BJ (cell line): ENCODE measurements at regions not wholly inside any gene's neighbourhood (a gene's known extent, or its start where the extent isn't known, plus 50 kb on each side); places are given as distances from the start of the nearest gene placed in this dataset.
A peak's percentile ranks its signal among the peaks of the same experiment; 100 is the strongest.

Source experiments
- CTCF ChIA-PET: fragments of 350-600 bp; formaldehyde crosslinking; extraction: SDS; loops from one replicate; lab custom pipeline; 2021; ENCODE audit warnings: antibody characterized with exemption, inconsistent platforms; lab: Yijun Ruan, JAX
- POLR2A ChIA-PET: fragments of 300-600 bp; sonication (Branson Sonifier 250); formaldehyde crosslinking; extraction: SDS; loops from one replicate; lab custom pipeline; 2021; ENCODE audit warnings: antibody characterized with exemption; lab: Charles Lee
- DNase-seq: peaks from one replicate; pipeline ENCODE4 v3.0.0-alpha.2; 2011; ENCODE audit warnings: low read depth
- H3K27me3 ChIP-seq: 2 replicates; pipeline ENCODE4 v1.6.0; 2011; ENCODE audit warnings: low read length; ENCODE audit not compliant: control insufficient read depth, insufficient read depth
- H3K36me3 ChIP-seq: 2 replicates; pipeline ENCODE4 v1.5.1; 2011; ENCODE audit warnings: low read length; ENCODE audit not compliant: control insufficient read depth, insufficient read depth
- H3K4me3 ChIP-seq: 2 replicates; pipeline ENCODE4 v1.5.1; 2011; ENCODE audit warnings: low read depth, mild to moderate bottlenecking, control low read depth, low read length
- TF ChIP-seq, protein P1 (sequence below): IDR thresholded peaks from 2 replicates; pipeline ENCODE4 v1.5.1; 2011; ENCODE audit warnings: low read depth, mild to moderate bottlenecking, control low read depth, inconsistent platforms, low read length, moderate library complexity; ENCODE audit not compliant: insufficient read depth

- no peak for DNase-seq
- peaks cover 2% of the 10 kb centered on the region for H3K27me3 ChIP-seq
- TF ChIP-seq, protein P1, sequence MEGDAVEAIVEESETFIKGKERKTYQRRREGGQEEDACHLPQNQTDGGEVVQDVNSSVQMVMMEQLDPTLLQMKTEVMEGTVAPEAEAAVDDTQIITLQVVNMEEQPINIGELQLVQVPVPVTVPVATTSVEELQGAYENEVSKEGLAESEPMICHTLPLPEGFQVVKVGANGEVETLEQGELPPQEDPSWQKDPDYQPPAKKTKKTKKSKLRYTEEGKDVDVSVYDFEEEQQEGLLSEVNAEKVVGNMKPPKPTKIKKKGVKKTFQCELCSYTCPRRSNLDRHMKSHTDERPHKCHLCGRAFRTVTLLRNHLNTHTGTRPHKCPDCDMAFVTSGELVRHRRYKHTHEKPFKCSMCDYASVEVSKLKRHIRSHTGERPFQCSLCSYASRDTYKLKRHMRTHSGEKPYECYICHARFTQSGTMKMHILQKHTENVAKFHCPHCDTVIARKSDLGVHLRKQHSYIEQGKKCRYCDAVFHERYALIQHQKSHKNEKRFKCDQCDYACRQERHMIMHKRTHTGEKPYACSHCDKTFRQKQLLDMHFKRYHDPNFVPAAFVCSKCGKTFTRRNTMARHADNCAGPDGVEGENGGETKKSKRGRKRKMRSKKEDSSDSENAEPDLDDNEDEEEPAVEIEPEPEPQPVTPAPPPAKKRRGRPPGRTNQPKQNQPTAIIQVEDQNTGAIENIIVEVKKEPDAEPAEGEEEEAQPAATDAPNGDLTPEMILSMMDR = no peak
- H3K36me3 ChIP-seq = no peaks in the 10 kb centered on the region
- ChIA-PET CTCF (interaction anchor here (1.7 to 2.0 kb wide), 2 partner anchors 21 to 97 kb away, joined by 3 to 7 read pairs; no protein-coding TSS in a partner anchor), POLR2A (no interaction called here)
- no peak overlapping the region for H3K4me3 ChIP-seq
These were observed 184.8 kb downstream of the CDC5L start for GRCh38 chr6:44572346-44572745.

GRCh38 chr6:44575644-44576043, 188.1 kb downstream of the CDC5L start:
- TF ChIP-seq, protein P1 = no peak
- H3K4me3 ChIP-seq = no peak overlapping the region
- no peak for DNase-seq
- H3K27me3 ChIP-seq = peaks cover 2% of the 10 kb centered on the region; the same call in 1 of the 2 replicates
- ChIA-PET POLR2A (no interaction called here), CTCF (interaction anchor here (0.8 kb wide), 1 partner anchor 54 kb away, joined by 3 read pairs; no protein-coding TSS in a partner anchor)
- H3K36me3 ChIP-seq = no peaks in the 10 kb centered on the region

- ChIA-PET POLR2A (no interaction called here), CTCF (interaction anchor here (0.8 kb wide), 1 partner anchor 54 kb away, joined by 3 read pairs; no protein-coding TSS in a partner anchor)
- Histone ChIP-seq H3K4me3 (no peak overlapping the region), H3K27me3 (peaks cover 2% of the 10 kb centered on the region; the same call in 1 of the 2 replicates), H3K36me3 (no peaks in the 10 kb centered on the region)
- DNase-seq = no peak
- TF ChIP-seq, protein P1 = no peak
These were observed 188.7 kb downstream of the CDC5L start for GRCh38 chr6:44576132-44576631.

DNA sequence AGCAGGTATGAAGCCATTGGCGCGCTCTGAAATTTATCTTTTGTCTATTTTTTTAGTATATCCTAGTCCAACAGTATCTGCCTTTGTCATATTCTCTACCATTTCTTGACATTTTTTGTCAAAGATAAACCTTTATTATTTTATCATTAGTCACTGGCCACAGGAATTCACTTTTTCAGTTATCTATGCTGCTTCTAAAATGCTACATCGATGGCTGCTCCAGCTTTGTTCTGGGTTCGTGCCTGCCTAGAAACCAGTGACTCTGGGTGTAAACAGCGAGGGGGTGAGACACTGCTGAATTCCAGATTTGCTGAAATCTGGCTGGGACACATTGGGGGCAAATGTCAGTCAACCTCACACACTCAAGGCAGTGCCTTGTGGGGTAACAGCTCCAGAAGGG, 193.4 kb downstream of the CDC5L start:
- peak; percentile 23 for DNase-seq
- no peaks in the 10 kb centered on the region for H3K36me3 ChIP-seq
- ChIA-PET CTCF (interaction anchor here (0.9 to 1.7 kb wide), 3 partner anchors 11 to 105 kb away, joined by 3 to 6 read pairs (median 5); no protein-coding TSS in a partner anchor), POLR2A (no interaction called here)
- no peak overlapping the region for H3K4me3 ChIP-seq
- no peaks in the 10 kb centered on the region; the same call in 1 of the 2 replicates for H3K27me3 ChIP-seq
- TF ChIP-seq, protein P1 = no peak

DNA sequence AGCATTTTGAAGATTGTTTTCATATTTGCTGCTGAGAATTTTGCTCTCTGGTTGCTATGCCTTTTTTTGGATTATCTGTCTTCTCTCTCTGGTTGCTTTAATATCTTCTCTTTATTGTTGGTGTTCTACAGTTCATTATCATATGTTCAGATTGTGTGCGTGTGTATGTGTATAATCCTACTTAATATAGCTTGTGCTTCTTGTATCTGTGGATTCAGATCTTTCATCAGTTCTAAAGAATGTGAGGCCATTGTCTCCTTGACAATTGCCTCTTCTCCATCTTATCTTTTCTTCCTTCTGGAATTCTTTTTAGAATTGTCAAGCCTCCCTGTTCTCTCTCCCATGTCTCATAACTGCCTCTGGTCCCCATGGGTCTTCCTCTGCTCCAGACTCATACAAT, 195.4 kb downstream of the CDC5L start:
- no peaks in the 10 kb centered on the region for H3K27me3 ChIP-seq
- TF ChIP-seq, protein P1 = no peak
- ChIA-PET CTCF (interaction anchor here (1.1 kb wide), 1 partner anchor 10 kb away, joined by 3 read pairs; no protein-coding TSS in a partner anchor), POLR2A (no interaction called here)
- H3K36me3 ChIP-seq = no peaks in the 10 kb centered on the region
- DNase-seq = no peak
- H3K4me3 ChIP-seq = no peak overlapping the region
